GM10248 (cell line): ENCODE measurements at regions not wholly inside any gene's neighbourhood (a gene's known extent, or its start where the extent isn't known, plus 50 kb on each side); places are given as distances from the start of the nearest gene placed in this dataset.
"Not testable (repeated sequence)": the region's sequence is repeated elsewhere in the genome, so short reads cannot be mapped to it uniquely, and the experiment has no call there.

Experiments used
- CTCF ChIA-PET: fragments of 300-600 bp; sonication (Branson Sonifier 250); formaldehyde crosslinking; extraction: SDS; loops from one replicate; lab custom pipeline; 2021; ENCODE audit warnings: antibody characterized with exemption; lab: Yijun Ruan, JAX
- POLR2A ChIA-PET: fragments of 350-650 bp; sonication (Branson Sonifier 250); formaldehyde crosslinking; extraction: SDS; loops from one replicate; lab custom pipeline; 2020; ENCODE audit warnings: antibody characterized with exemption; lab: Yijun Ruan, JAX
- DNase-seq: peaks from one replicate; pipeline ENCODE4 v3.0.0; 2012; ENCODE audit errors: extremely low spot score
- TF ChIP-seq, protein P1 (sequence below): IDR thresholded peaks from 2 replicates; pipeline ENCODE4 v1.5.1; 2012; ENCODE audit warnings: mild to moderate bottlenecking, low read depth; ENCODE audit errors: extremely low read depth, missing control alignments, control extremely low read depth

DNA sequence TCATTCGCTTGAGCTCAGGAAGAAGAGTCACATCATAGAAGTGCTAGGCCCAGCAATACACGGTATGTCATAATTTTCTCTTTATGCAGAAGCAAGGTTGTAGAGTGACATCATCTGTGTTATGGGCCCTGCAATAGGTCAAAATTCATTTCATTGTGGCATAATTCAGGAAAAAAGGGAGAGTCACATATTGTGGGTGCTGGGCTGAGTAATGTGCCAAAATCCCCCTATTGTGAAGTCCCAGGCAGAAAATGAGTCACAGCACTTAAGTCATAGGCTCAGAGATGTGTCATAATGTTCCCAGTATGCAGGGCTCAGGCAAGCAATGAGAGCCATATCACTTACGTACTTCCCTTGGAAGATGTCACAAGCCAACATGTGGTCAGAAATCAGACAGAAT lies 1092.6 kb upstream of the AMELY start:
- TF ChIP-seq, protein P1, sequence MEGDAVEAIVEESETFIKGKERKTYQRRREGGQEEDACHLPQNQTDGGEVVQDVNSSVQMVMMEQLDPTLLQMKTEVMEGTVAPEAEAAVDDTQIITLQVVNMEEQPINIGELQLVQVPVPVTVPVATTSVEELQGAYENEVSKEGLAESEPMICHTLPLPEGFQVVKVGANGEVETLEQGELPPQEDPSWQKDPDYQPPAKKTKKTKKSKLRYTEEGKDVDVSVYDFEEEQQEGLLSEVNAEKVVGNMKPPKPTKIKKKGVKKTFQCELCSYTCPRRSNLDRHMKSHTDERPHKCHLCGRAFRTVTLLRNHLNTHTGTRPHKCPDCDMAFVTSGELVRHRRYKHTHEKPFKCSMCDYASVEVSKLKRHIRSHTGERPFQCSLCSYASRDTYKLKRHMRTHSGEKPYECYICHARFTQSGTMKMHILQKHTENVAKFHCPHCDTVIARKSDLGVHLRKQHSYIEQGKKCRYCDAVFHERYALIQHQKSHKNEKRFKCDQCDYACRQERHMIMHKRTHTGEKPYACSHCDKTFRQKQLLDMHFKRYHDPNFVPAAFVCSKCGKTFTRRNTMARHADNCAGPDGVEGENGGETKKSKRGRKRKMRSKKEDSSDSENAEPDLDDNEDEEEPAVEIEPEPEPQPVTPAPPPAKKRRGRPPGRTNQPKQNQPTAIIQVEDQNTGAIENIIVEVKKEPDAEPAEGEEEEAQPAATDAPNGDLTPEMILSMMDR, result no peak
- CTCF ChIA-PET, result no interaction called here
- peak; percentile 0 for DNase-seq
- POLR2A ChIA-PET, result no interaction called here

DNA sequence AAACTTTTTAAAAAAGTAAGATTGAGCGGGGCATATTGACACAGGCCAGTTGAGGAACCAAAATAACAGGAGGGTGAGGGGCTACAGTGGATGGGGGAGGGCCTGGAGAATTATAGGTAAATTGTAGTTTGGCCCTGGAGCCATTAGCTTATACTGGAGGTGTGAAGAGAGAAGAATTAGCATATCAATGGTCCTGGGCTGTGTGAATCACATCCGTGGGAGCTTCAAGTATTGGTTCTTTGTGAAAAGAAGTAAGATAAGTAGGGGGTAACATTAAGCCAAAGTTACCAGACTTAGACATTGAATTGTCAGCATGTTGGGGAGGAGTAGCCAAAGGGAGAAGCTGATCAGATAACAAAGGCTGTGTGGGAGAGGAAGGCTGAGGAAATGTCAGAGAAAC lies 1085.2 kb upstream of the AMELY start:
- POLR2A ChIA-PET, result no interaction called here
- DNase-seq, result no peak
- TF ChIP-seq, protein P1, result no peak

DNA sequence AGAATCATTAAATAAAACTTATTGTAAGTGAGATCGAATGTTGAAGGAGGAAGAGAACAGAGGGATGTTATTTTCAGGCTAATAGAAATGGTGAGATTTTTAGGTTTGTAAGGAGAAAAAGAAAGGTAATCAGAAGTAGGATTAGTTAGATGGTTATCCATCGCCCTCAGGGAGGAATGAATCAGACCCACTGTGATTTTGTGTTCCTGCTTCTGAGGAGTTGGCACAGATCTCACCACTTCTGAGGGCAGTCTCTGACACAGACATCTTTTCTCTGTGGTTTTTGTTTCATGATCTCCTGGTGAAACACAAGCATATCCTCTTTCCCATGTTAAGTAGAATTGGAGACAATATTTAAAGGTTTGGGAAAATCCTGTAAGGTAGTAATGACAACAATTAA lies 1083.2 kb upstream of the AMELY start:
- POLR2A ChIA-PET, DNase-seq, CTCF ChIA-PET: not testable (repeated sequence)

More for the DNA sequence above, 1085.2 kb upstream of the AMELY start:
- CTCF ChIA-PET, result no interaction called here

DNA sequence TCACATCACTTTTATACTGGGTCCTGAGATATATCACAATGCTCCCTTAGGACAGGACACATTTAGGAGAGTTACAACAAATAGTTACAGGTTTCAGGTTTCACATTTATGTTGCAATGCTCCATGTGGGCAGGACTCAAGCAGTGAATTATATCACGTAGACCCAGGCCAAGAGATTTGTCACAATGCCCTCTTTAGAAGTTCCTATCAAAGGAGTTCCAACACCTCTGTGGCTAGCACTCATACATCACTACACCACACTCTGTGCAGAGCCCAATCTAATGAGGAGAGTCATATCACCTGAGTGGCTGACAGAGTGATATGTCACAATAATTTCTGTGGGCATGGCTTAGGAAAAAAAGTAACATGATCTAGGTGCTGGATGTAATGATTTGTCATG lies 1068.2 kb upstream of the AMELY start:
- POLR2A ChIA-PET, result no interaction called here
- TF ChIP-seq, protein P1, result no peak
- CTCF ChIA-PET, result no interaction called here

DNA sequence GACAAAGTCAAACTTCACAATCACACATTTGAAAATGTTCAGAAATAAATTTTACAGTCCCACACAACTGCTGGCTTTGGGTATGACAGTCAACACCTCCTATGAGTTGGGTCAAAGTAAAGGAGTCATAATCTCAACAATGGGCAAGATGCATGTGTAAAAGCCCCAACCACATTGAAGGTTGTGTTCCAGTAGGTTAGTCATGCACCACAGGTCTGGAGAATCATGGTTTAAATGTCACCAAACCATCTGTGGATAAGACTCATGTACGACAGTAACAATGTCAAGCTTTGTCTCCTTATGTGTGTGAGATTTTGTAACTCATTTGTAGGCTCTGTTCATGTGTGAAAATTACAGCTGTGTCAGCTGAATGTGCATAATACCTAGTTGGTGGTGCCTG lies 1065.7 kb upstream of the AMELY start:
- CTCF ChIA-PET, result no interaction called here
- DNase-seq, result no peak
- POLR2A ChIA-PET, result no interaction called here
- TF ChIP-seq, protein P1, result no peak

More for the DNA sequence above, 1068.2 kb upstream of the AMELY start:
- DNase-seq, result no peak

DNA sequence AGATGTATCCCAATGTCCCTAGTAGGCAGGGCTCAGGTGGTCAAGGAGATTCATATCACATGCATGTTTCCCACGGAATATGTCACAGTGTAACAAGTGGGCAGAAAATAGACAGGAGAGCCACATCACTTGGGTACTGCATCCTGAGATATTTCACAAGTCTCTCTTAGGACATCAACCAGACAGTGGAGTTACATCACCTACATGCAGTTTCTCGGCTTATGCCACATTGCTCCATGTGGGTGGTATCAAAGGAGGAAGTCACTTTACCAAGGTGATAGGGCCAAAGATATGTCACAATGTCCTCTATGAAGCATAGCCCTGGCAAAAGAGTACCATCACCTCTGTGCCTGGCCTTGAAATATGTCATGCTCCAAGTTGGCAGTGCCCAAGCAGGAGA lies 1056.7 kb upstream of the AMELY start:
- no peak for DNase-seq
- ChIA-PET CTCF (no interaction called here), POLR2A (no interaction called here)
- TF ChIP-seq, protein P1, result no peak

DNA sequence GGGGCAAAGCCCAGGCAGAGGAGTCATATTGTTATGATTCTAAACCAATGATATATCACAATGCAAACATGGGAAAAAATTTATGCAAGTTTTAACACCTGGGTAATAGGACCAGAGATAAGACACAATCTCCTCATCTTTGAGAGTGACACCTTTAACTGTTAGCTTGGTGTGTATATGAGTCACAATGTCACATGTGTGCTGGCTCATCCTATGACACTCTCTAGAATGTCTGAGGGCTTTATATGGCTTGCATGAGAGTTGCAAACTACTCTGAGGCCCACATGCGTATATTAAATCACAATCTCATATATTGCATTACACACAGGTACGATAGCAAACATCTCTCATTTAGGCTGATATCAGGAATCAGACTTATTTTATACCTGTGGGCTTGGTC lies 1055.4 kb upstream of the AMELY start:
- DNase-seq, result no peak
- ChIA-PET CTCF (no interaction called here), POLR2A (no interaction called here)
- TF ChIP-seq, protein P1, result no peak
